SK-N-SH treated with all-trans-retinoic acid at 6 μM for 48 hours (cell line): ENCODE measurements at regions not wholly inside any gene's neighbourhood (a gene's known extent, or its start where the extent isn't known, plus 50 kb on each side); places are given as distances from the start of the nearest gene placed in this dataset.

Source experiments
- ATAC-seq: fragments of 200-7000 bp; cut with Tn5 transposase; 3 replicates; pipeline ENCODE4 v1.9.1; 2020; ENCODE audit warnings: mild to moderate bottlenecking, moderate library complexity
- ARNTL ChIP-seq: fragments of 450-650 bp; formaldehyde crosslinking; IDR thresholded peaks from 2 replicates; pipeline ENCODE4 v1.5.0; 2020; ENCODE audit warnings: low read depth, mild to moderate bottlenecking, moderate library complexity, borderline replicate concordance
- BACH2 ChIP-seq: fragments of 250-450 bp; sonication (Bioruptor Pico); IDR thresholded peaks from 2 replicates; pipeline ENCODE4 v1.9.0; 2021; ENCODE audit warnings: mild to moderate bottlenecking, borderline replicate concordance
- CREB5 ChIP-seq: fragments of 250-450 bp; sonication (Bioruptor Pico); IDR thresholded peaks from 2 replicates; pipeline ENCODE4 v1.5.1; 2020; ENCODE audit warnings: low read depth, mild to moderate bottlenecking, moderate library complexity
- CSDC2 ChIP-seq: fragments of 250-450 bp; sonication (Bioruptor Pico); IDR thresholded peaks from 2 replicates; pipeline ENCODE4 v1.5.0; 2020; ENCODE audit warnings: mild to moderate bottlenecking, moderate library complexity
- CSRNP3 ChIP-seq: fragments of 250-450 bp; sonication (Bioruptor Pico); IDR thresholded peaks from 2 replicates; pipeline ENCODE4 v1.5.1; 2021; ENCODE audit warnings: mild to moderate bottlenecking, moderate library complexity
- GLIS3 ChIP-seq: fragments of 250-450 bp; sonication (Bioruptor Pico); IDR thresholded peaks from 2 replicates; pipeline ENCODE4 v1.5.0; 2020; ENCODE audit warnings: mild to moderate bottlenecking, moderate library complexity
- OSR1 ChIP-seq: fragments of 250-450 bp; sonication (Bioruptor Pico); IDR thresholded peaks from 2 replicates; pipeline ENCODE4 v1.8.0; 2022; ENCODE audit warnings: moderate library complexity, mild to moderate bottlenecking, inconsistent platforms
- PATZ1 ChIP-seq: fragments of 250-450 bp; sonication (Bioruptor Pico); IDR thresholded peaks from 2 replicates; pipeline ENCODE4 v1.8.0; 2020; ENCODE audit warnings: mild to moderate bottlenecking, moderate library complexity, borderline replicate concordance
- POU6F1 ChIP-seq: fragments of 250-450 bp; sonication (Bioruptor Pico); IDR thresholded peaks from 2 replicates; pipeline ENCODE4 v1.8.0; 2021; ENCODE audit warnings: low read depth, mild to moderate bottlenecking, moderate library complexity, borderline replicate concordance
- PPARA ChIP-seq: fragments of 250-450 bp; sonication (Bioruptor Pico); IDR thresholded peaks from 2 replicates; pipeline ENCODE4 v1.5.0; 2020; ENCODE audit warnings: mild to moderate bottlenecking, borderline replicate concordance
- RARB ChIP-seq: fragments of 250-450 bp; sonication (Bioruptor Pico); IDR thresholded peaks from 2 replicates; pipeline ENCODE4 v1.8.0; 2021; ENCODE audit warnings: mild to moderate bottlenecking, moderate library complexity
- SNAI2 ChIP-seq: fragments of 250-450 bp; sonication (Bioruptor Pico); IDR thresholded peaks from 2 replicates; pipeline ENCODE4 v1.5.0; 2020; ENCODE audit warnings: mild to moderate bottlenecking, moderate library complexity
- TCF4 ChIP-seq: fragments of 250-450 bp; sonication (Bioruptor Pico); IDR thresholded peaks from 2 replicates; pipeline ENCODE4 v1.8.0; 2021; ENCODE audit warnings: mild to moderate bottlenecking, moderate library complexity, borderline replicate concordance
- TOX ChIP-seq: fragments of 250-450 bp; sonication (Bioruptor Pico); IDR thresholded peaks from 2 replicates; pipeline ENCODE4 v1.8.0; 2021; ENCODE audit warnings: mild to moderate bottlenecking, moderate library complexity, borderline replicate concordance
- TSHZ2 ChIP-seq: fragments of 250-450 bp; sonication (Bioruptor Pico); IDR thresholded peaks from 2 replicates; pipeline ENCODE4 v1.5.0; 2020; ENCODE audit warnings: mild to moderate bottlenecking, moderate library complexity
- ZC3H10 ChIP-seq: fragments of 250-450 bp; sonication (Bioruptor Pico); IDR thresholded peaks from 2 replicates; pipeline ENCODE4 v1.5.1; 2021; ENCODE audit warnings: mild to moderate bottlenecking, moderate library complexity
- ZFP3 ChIP-seq: fragments of 250-450 bp; sonication (Bioruptor Pico); IDR thresholded peaks from 2 replicates; pipeline ENCODE4 v1.5.0; 2020; ENCODE audit warnings: mild to moderate bottlenecking, moderate library complexity
- ZFP30 ChIP-seq: fragments of 450-650 bp; formaldehyde crosslinking; IDR thresholded peaks from 2 replicates; pipeline ENCODE4 v1.5.0; 2022; ENCODE audit warnings: mild to moderate bottlenecking, moderate library complexity
- ZNF565 ChIP-seq: fragments of 450-650 bp; formaldehyde crosslinking; conservative IDR thresholded peaks from 2 replicates; pipeline ENCODE4 v1.5.0; 2020; ENCODE audit warnings: low read depth, mild to moderate bottlenecking, moderate library complexity
- ZNF70 ChIP-seq: fragments of 450-650 bp; formaldehyde crosslinking; IDR thresholded peaks from 2 replicates; pipeline ENCODE4 v1.5.0; 2020; ENCODE audit warnings: mild to moderate bottlenecking, moderate library complexity
- ZNF8 ChIP-seq: fragments of 450-650 bp; formaldehyde crosslinking; IDR thresholded peaks from 2 replicates; pipeline ENCODE4 v1.5.0; 2020; ENCODE audit warnings: mild to moderate bottlenecking, moderate library complexity

- no peak for TF ChIP-seq TCF4 (CRISPR knock-in tag)
- no peak for TF ChIP-seq RARB (CRISPR knock-in tag)
- ATAC-seq = no peak
Measured at GRCh38 chr6:145017516-145017915, 717.8 kb downstream of the EPM2A start.

GRCh38 chr6:145018027-145018426 is 717.3 kb downstream of the EPM2A start:
- TF ChIP-seq ZNF8 (CRISPR knock-in tag) (no peak), TSHZ2 (CRISPR knock-in tag) (no peak), TOX (CRISPR knock-in tag) (no peak), CSRNP3 (CRISPR knock-in tag) (no peak), ZC3H10 (CRISPR knock-in tag) (no peak), ZFP3 (CRISPR knock-in tag) (no peak), TCF4 (CRISPR knock-in tag) (no peak), RARB (CRISPR knock-in tag) (no peak), CSDC2 (CRISPR knock-in tag) (no peak), PATZ1 (no peak), SNAI2 (no peak), OSR1 (CRISPR knock-in tag) (no peak), CREB5 (CRISPR knock-in tag) (no peak), GLIS3 (CRISPR knock-in tag) (no peak), BACH2 (CRISPR knock-in tag) (no peak), ZNF70 (CRISPR knock-in tag) (no peak), POU6F1 (no peak)
- no peak for ATAC-seq

GRCh38 chr6:145020114-145020513 is 715.2 kb downstream of the EPM2A start:
- no peak for ATAC-seq
- TF ChIP-seq TCF4 (CRISPR knock-in tag) (no peak), TOX (CRISPR knock-in tag) (no peak), ZFP30 (CRISPR knock-in tag) (no peak), RARB (CRISPR knock-in tag) (no peak), ZNF565 (CRISPR knock-in tag) (no peak), ARNTL (CRISPR knock-in tag) (no peak), CREB5 (CRISPR knock-in tag) (no peak), SNAI2 (no peak), OSR1 (CRISPR knock-in tag) (no peak), ZNF70 (CRISPR knock-in tag) (no peak), CSRNP3 (CRISPR knock-in tag) (no peak), POU6F1 (no peak), PPARA (CRISPR knock-in tag) (no peak), ZNF8 (CRISPR knock-in tag) (no peak), GLIS3 (CRISPR knock-in tag) (no peak), PATZ1 (no peak), BACH2 (CRISPR knock-in tag) (no peak)
